SH-SY5Y (cell line): ENCODE measurements at regions not wholly inside any gene's neighbourhood (a gene's known extent, or its start where the extent isn't known, plus 50 kb on each side); places are given as distances from the start of the nearest gene placed in this dataset.

Source experiments
- GATA2 ChIP-seq: IDR thresholded peaks from 2 replicates; pipeline ENCODE4 v1.6.1; 2011; ENCODE audit warnings: mild to moderate bottlenecking, low read depth, low read length
- GATA3 ChIP-seq: IDR thresholded peaks from 2 replicates; pipeline ENCODE4 v1.6.1; 2011; ENCODE audit warnings: low read depth, mild to moderate bottlenecking, low read length, moderate library complexity

GRCh38 chr11:45725776-45726492 is 60.5 kb upstream of the CHST1 start:
- TF ChIP-seq GATA2 = no peak
- no peak for TF ChIP-seq GATA3
